Ecto neural progenitor cell (in vitro differentiated cells): ENCODE measurements at regions not wholly inside any gene's neighbourhood (a gene's known extent, or its start where the extent isn't known, plus 50 kb on each side); places are given as distances from the start of the nearest gene placed in this dataset.

Source experiments
- DNase-seq: peaks from one replicate; pipeline ENCODE4 v3.0.0-alpha.2; 2018; ENCODE audit warnings: low spot score

DNA sequence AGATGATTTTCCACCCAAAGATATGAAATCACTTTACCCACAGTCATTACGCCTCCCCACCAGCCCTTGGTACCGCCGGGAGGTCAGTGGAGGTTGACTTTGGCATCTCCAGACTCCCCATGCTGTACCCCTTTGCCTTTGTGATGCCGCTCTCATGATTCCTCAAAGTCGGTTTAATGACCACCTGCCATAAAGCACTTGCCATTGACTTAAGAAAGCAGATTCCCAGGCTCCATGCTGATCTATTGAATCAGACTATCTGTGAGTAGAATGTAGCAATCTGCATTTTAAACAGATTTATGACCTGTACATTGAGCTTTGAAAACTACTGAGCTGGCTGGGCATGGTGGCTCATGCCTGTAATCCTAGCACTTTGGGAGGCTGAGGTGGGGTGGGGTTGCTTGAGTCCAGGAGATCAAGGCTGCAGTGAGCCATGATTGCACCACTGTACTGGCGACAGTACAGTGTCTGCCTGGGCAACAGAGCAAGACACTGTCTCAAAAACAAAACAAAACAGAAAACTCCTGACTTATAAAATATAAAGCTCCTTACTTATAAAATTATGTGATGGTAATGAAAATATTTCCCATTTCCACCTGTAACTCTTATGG is 235.2 kb downstream of the KLF5 start:
- DNase-seq = no peak

GRCh38 chr13:73292127-73292526 is 233.3 kb downstream of the KLF5 start:
- no peak for DNase-seq

- no peak for DNase-seq
Observed at GRCh38 chr13:73290844-73291243, 232.0 kb downstream of the KLF5 start.

DNA sequence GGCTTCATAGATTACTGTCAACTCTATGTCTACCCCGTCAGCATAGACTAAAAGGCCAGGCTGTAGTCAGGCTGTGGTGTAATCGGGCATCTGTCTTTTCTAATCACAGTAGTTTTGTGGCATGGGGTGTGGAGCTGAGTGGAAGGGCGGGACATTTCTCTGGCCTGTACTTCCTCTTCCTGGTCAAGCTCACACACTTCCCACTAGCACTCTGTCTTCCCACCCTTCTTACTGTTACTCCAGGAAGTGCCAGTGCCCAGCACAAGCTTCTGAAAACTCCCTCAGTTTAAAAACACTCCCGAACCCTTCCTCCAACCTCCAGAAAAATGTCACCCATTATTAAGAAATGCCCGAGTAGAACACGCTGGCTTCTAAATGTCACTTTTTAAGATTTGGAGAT is 229.8 kb downstream of the KLF5 start:
- no peak for DNase-seq

DNA sequence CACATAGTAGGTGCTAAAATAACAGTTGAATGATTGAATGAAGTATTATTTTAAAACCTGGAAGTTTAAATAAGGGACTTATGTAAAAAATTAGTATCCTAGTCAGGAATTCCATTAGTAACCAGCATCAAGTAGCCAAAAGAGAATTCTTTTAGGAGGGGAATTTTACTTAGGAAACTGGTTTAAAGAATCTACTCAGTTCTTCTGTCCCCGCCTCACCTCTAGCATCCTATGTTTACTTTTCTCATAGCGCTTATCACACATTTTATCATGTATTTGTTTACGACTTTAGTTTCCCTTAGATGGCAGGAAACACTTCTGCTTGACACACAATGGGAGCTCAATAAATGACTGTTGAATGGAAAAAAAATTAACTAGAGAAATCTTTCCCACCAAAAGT is 229.0 kb downstream of the KLF5 start:
- DNase-seq = no peak

DNA sequence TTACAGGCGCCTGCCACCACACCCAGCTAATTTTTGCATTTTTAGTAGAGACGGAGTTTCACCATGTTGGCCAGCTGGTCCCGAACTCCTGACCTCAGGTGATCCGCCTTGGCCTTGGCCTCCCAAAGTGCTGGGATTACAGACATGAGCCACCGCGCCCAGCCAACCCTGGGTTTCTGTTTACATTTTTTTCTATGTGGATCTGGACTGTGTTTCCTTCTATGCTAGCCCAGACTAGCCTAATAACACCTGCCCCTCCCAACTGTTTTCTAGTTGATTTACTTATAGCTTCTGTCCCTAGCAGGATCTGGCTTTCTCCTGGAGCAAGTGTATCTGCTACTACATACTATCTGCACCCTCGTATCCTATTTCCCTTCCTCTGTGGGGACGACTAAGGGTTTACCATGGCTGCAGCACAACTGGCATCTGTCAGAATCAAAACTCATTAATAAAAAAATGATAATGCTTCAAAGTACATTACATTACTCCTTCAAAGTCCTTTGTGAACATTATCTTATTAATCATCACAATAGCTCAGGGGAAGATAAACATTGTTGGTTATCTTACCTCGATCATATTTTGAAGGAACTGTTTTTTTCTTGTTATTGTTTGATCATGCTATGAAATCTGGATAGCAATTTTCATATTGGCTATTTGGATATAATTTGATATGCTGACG is 228.3 kb downstream of the KLF5 start:
- no peak for DNase-seq

GRCh38 chr13:73286177-73286576 is 227.4 kb downstream of the KLF5 start:
- no peak for DNase-seq

DNA sequence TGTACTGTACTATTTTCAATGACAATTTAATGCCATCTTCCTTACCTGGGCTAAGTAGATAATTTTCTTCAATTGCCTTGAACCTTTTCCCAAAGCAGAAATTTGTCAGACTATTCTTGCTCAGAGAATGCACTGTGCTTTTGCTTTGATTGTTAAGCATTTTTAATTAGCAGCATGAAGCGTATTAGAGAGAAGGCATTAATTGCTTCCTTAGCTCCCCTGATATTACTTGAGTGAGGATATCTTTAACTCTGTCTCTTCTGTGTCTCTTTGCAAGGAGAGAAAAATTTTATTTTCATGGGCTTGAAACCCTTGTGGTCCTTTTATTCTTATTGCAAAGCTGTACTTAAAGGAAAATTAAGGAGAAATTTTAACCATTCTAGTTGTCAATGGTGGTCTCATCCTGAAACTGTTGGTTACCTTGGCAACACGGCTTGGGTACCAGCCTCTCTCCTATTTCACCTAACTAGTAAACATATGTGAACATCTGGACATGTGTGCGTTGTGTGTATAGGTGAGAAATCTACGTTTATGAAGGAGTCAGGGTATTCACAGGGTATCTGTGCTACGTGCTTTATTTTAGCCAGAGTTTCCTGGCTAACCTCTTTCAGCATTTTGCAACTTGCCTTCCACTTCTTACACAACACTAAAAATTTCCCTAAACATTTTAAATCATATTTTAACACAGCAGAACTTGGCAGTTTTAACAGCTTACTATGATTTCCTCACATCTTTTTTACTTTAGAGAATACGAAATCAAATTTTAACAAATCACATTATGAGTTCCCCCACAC is 225.5 kb downstream of the KLF5 start:
- no peak for DNase-seq

DNA sequence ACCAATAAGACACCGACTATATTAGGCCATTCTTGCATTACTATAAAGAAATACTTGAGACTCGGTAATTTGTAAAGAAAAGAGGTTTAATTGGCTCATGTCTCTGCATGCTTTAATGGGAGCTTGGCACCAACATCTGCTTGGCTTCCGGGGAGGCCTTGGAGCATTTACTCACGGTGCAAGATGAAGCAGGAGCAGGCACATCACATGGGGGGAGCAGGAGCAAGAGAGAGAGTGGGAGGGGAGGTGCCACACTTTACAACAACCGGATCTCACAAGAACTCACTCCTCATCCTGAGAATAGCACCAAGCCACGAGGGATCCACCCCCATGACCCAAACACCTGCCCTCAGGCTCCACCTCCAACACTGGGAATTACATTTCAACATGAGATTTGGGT is 224.8 kb downstream of the KLF5 start:
- DNase-seq = no peak

DNA sequence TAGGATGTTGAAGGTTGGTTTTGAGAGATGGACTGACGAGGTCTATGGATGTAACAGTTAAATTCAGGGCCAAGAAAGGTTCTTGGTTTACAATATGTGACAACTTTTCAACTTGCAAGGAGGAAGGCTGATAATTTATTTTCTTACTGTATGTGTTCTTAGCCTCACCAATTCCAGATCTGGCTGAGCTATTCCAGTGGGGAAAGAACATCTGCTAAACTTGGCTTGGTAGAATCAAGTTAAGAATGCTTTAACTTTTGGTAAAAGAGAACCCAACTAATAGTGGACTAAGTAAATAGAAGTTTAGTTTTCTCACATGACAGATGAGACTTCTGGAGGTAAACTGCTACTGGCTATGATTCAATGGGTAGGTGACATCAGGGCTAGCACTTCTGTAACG is 222.9 kb downstream of the KLF5 start:
- DNase-seq = no peak

DNA sequence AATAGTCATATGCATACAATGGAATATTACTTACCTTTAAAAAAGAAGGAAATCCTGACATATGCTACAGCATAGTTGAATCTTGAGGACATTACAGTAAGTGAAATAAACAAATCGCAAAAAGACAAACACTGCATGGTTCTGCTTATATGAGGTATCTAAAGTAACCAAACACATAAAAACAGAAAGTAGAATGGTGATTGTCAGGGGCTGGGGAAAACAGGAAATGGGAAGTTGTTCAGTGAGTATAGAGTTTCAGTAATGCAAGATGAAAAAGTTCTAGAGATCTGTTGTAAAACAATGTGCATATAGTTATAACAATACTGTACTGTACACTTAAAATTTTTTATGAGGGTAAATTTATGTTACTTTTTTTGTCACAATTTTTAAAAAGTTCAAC is 219.4 kb downstream of the KLF5 start:
- DNase-seq = no peak

DNA sequence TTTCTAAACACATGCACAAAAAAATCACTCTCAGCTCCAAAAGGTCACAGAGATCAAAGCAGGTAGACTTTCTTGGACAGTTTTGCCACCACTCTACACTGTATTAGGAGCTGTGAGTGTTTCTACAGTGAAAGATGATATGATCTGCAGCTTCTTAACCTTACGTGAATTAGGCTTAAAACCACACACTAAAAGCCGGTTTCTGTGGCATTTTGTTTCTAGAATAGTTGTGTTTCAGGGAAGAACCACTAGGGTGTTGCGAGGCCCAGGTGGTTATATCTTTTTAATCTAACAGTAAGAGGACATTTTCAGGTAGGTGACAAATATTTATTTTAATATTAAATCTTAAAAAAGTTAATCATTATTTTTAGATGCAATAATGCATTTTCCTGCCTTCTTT is 216.4 kb downstream of the KLF5 start:
- no peak for DNase-seq

GRCh38 chr13:73274147-73274546 is 215.3 kb downstream of the KLF5 start:
- DNase-seq = no peak

- DNase-seq = no peak
Observed at GRCh38 chr13:73273745-73274144, 214.9 kb downstream of the KLF5 start.

GRCh38 chr13:73273276-73273675 is 214.5 kb downstream of the KLF5 start:
- no peak for DNase-seq

DNA sequence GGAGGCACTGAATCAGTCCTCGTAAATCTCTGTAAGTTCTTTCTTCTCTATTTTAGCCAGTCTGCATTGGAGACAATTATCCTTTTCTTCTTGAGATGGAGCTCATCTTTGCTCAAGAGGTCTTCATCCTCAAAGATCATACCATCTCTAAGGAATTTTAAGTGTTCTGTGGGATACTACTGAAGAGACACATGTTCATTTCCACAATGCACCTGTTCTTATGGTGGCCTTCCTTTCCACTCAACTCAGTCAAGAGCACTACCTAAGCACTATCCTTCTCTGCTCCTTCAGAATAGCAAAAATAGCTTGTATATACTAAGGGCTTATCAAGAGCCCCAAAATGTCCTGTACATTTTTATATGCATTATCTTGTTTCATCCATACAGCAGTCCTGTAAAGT is 214.0 kb downstream of the KLF5 start:
- DNase-seq = no peak

DNA sequence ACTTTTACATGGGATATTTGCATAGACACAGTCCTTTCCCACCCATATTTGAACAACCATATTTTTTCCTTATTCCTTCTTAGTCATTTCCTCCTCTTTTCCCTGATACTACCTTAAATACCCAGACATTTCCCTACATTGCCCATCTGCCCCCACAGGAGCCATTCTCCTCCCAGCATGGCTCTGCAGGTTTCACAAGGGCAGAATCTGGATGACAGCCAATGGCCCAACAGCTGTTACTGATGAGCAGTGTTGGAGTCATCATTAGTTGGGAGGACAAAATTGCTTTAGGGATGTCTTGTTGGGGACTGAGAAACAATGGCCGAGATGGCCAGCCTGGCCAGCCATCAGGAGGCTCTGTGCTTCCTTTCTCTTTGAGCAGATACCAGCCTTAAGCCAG is 209.5 kb downstream of the KLF5 start:
- DNase-seq = no peak

GRCh38 chr13:73266640-73267180 is 207.9 kb downstream of the KLF5 start:
- no peak for DNase-seq

DNA sequence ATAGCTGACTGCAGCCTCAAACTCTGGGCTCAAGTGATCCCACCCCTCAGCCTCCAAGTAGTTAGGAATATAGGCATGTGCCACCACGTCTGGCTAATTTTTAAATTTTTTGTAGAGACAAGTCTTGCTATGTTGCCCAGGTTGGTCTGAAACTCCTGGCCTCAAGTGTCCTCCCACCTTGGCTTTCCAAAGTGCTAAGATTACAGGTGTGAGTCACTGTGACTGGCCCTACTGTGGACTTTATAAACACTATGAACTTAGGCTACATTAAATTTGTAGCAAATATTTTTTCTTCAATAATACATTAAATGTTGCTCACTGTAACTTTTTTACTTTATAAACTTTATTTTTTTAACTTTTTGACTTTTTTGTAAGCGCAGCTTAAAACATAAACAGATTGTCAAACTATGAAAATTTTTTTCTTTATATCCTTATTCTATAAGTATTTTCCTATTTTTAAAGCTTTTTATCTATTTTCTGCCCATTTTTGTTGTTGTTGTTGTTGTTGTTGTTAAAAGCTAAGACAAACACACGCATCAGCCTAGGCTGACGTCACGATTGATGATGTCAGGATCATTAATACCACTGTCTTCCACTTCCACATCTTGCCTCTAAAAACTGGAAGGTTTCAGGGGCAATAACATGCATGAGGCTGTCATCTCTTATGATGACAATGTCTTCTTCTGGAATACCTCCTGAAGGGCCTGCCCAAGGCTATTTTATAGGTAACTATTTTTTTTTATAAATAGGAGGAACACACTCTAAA is 204.2 kb downstream of the KLF5 start:
- no peak for DNase-seq

GRCh38 chr13:73261739-73262216 is 203.0 kb downstream of the KLF5 start:
- DNase-seq = no peak

DNA sequence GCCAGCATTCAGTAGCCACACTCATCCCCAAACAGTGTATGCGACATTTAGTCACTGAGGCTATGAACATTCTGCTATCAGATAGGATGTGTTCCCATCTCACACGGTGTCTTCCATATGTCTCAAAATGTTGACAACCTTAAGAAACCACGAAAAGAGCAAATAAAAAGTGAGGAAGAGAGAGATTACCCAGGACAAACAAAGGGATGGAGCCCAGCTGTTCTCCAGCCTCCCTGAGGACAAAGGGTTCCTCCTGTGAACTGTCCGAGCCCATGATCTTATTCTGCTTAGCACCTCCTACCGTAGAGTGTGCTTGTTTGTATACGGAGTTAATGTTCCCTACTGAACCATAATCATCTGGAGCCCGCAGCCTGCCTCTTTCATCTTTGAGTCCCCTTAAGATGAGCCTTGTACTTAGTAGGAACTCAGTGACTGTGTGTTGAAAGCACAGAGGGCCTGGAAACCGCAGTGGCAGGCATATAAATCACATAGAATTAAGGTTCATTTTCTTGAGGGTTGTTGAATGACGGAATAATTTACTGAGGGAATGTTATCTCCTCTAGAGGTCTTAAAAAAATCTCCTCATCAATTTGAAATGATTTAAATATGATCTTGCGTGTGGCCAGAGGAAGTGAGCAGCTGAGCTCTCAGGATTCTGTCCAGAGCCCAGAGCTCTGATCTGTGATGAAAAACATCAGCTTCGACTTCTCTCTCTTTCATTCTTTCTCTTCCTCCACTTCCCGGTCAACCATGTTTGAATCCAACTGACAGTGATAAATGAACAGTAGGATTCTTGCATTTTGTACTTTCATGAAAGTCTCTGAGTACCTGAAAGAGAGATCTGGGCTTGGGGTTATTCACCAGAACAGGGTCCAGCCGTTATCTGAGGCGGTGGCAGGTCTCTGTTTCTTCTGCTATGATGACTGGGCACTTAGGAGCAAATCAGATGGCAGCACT is 200.5 kb downstream of the KLF5 start:
- DNase-seq = no peak
